Body of pancreas (tissue), 4 donors: ENCODE measurements at regions not wholly inside any gene's neighbourhood (a gene's known extent, or its start where the extent isn't known, plus 50 kb on each side); places are given as distances from the start of the nearest gene placed in this dataset.
A peak's percentile ranks its signal among the peaks of the same experiment; 100 is the strongest.

Experiments
- ATAC-seq: fragments of 150-250 bp; one replicate; pipeline ENCODE4 v1.9.1; 2016
- DNase-seq, 4 donors: peaks; one replicate each; pipeline ENCODE4 v3.0.0-alpha.2; 2019
- H3K27ac ChIP-seq, 4 donors: fragments of 200-600 bp; sonication (generic); 1 replicate in 3 of 4; 2 replicates in 1 of 4; pipeline versions ENCODE4 v1.5.1 to v1.6.1; 2016 to 2019; ENCODE audit warnings: mild to moderate bottlenecking in 1 of 4, mixed read lengths in 1 of 4, moderate library complexity in 1 of 4
- H3K27me3 ChIP-seq, 2 donors: fragments of 200-600 bp; sonication (generic); one replicate each; pipeline ENCODE4 v1.6.0; 2016; ENCODE audit warnings: mild to moderate bottlenecking in 1 of 2
- H3K36me3 ChIP-seq, 2 donors: fragments of 200-600 bp; sonication (generic); replicated peaks in 1 of 2; 2 replicates each; pipeline ENCODE4 v1.5.1; 2016; ENCODE audit warnings: low read depth in 2 of 2; ENCODE audit not compliant: insufficient read depth in 1 of 2
- H3K4me1 ChIP-seq: fragments of 200-600 bp; sonication (generic); one replicate; pipeline ENCODE4 v1.6.0; 2016
- H3K4me3 ChIP-seq, 2 donors: fragments of 200-600 bp; sonication (generic); 1 replicate in 1 of 2; 2 replicates in 1 of 2; pipeline ENCODE4 v1.5.1; 2016 to 2019
- H3K9me3 ChIP-seq, 3 donors: fragments of 200-600 bp; sonication (generic); 1 replicate in 2 of 3; 2 replicates in 1 of 3; pipeline ENCODE4 v1.5.1; 2016
- POLR2A ChIP-seq, 3 donors: fragments of 450-650 bp; IDR thresholded peaks; one replicate each; pipeline ENCODE4 v1.6.1; 2016; ENCODE audit warnings: antibody characterized with exemption in 3 of 3, mild to moderate bottlenecking in 2 of 3
- WGBS, 2 donors: methylation state at CpG; one replicate each; pipeline ENCODE4 v1.1.5; 2017; 5-methylcytosine and 5-hydroxymethylcytosine counted together
- intact Hi-C: fragments of 100-400 bp; cut with DNase I; formaldehyde crosslinking; loops from one replicate; pipeline ENCODE4 v1.15.1; 2023
- TF ChIP-seq, protein P1 (sequence below), 7 experiments: fragments of 450-650 bp in 4 of 7; fragments of 200-600 bp in 3 of 7; sonication (generic) in 3 of 7; IDR thresholded peaks; one replicate each; pipeline ENCODE4 v1.5.1; 2016 to 2019; ENCODE audit warnings: antibody characterized with exemption in 7 of 7

DNA sequence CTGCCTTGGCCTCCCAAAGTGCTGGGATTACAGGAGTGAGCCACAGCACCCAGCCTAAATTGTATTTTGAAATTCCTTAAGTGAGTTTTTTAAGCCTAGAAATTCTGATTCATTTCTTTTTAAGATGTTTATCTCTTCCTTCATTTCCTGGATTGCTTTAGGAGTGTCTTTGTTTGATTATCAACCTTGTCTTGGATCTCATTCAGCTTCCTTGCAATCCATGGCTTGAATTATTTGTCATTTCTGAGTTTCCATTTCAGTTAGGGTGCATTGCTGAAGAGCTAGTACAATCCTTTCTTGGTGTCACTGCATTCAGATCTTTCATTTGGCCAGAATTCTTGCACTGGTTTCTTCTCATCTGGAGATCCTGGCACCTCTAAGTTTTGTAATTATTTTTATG, 606.4 kb upstream of the ZNF804A start:
- Histone ChIP-seq H3K4me1 (peaks cover 16% of the 10 kb centered on the region), H3K27me3 (no peaks in the 10 kb centered on the region), H3K27ac (no peak overlapping the region), H3K9me3 (no peaks in the 10 kb centered on the region), H3K36me3 (no peaks in the 10 kb centered on the region), H3K4me3 (no peak overlapping the region)
- ATAC-seq (no peak), DNase-seq (no peak)
- TF ChIP-seq, protein P1, sequence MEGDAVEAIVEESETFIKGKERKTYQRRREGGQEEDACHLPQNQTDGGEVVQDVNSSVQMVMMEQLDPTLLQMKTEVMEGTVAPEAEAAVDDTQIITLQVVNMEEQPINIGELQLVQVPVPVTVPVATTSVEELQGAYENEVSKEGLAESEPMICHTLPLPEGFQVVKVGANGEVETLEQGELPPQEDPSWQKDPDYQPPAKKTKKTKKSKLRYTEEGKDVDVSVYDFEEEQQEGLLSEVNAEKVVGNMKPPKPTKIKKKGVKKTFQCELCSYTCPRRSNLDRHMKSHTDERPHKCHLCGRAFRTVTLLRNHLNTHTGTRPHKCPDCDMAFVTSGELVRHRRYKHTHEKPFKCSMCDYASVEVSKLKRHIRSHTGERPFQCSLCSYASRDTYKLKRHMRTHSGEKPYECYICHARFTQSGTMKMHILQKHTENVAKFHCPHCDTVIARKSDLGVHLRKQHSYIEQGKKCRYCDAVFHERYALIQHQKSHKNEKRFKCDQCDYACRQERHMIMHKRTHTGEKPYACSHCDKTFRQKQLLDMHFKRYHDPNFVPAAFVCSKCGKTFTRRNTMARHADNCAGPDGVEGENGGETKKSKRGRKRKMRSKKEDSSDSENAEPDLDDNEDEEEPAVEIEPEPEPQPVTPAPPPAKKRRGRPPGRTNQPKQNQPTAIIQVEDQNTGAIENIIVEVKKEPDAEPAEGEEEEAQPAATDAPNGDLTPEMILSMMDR (IDR thresholded peaks at IDR 0.05): no peak
- no peak for TF ChIP-seq POLR2A (IDR thresholded peaks at IDR 0.05)
- intact Hi-C loops: no loop called here

DNA sequence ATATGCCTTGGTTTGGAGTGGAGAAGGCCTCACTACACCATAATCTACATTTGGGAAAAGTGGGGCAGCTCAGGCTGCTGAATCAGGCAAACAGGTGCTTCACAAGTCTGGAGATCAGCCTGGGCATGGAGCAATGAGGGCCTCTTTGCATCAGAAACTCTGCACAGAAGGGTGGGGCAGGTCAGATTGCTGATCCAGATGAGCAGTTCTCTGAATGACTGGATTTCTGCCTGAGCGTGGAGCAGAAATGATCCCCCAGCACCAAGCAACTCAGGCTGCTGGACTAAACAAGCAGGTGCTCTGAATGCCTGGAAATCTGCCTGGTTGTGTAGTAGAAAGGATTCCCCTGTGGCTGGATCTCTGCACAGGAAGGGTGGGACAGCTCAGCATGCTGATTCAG, 605.3 kb upstream of the ZNF804A start:
- 93% methylated on average over 1 of the region's 1 CpG; no CpG with 5 or more reads in 1 of the 2 donors for WGBS, 2 donors
- intact Hi-C loops: no loop called here
- no peak for DNase-seq
- Histone ChIP-seq H3K4me1 (peaks cover 27% of the 10 kb centered on the region), H3K27ac (no peak overlapping the region), H3K27me3 (no peaks in the 10 kb centered on the region), H3K4me3 (no peak overlapping the region), H3K9me3 (no peaks in the 10 kb centered on the region), H3K36me3 (no peaks in the 10 kb centered on the region)
- TF ChIP-seq, protein P1 (IDR thresholded peaks at IDR 0.05): no peak
- no peak for TF ChIP-seq POLR2A (IDR thresholded peaks at IDR 0.05)
- no peak for ATAC-seq

DNA sequence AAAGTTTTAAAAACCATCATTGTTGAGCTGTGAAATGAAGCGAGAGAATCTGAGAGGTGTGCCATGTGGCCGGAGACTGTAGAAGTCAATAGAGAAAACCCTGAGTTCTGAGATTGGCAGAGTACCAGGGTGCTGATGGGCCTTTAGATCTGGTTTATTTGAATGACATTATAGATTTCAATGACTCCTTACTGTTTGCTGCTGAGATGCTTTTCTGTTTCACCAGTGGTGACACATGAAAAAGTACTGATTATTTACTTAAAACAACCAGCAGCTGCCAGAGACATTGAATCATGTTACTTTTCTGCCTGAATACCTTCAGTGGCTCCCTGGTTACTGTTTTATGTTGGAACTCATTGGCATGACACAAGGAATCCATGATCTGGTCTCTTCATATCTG, 602.7 kb upstream of the ZNF804A start:
- TF ChIP-seq POLR2A (IDR thresholded peaks at IDR 0.05): no peak
- TF ChIP-seq, protein P1 (IDR thresholded peaks at IDR 0.05): no peak
- no peaks in the 10 kb centered on the region for H3K36me3 ChIP-seq
- H3K27me3 ChIP-seq: no peaks in the 10 kb centered on the region
- peaks cover 41% of the 10 kb centered on the region for H3K4me1 ChIP-seq
- no peak overlapping the region for H3K4me3 ChIP-seq
- peak overlapping the region in 3 of 4 donors; percentile 73 to 84 (median 82) for H3K27ac ChIP-seq
- intact Hi-C loops: no loop called here
- ATAC-seq: peak; percentile 63
- H3K9me3 ChIP-seq: no peaks in the 10 kb centered on the region
- WGBS, 2 donors: 33 to 34% methylated on average over 2 of the region's 2 CpGs
- DNase-seq: peak; percentile 60 to 70 (median 66)

DNA sequence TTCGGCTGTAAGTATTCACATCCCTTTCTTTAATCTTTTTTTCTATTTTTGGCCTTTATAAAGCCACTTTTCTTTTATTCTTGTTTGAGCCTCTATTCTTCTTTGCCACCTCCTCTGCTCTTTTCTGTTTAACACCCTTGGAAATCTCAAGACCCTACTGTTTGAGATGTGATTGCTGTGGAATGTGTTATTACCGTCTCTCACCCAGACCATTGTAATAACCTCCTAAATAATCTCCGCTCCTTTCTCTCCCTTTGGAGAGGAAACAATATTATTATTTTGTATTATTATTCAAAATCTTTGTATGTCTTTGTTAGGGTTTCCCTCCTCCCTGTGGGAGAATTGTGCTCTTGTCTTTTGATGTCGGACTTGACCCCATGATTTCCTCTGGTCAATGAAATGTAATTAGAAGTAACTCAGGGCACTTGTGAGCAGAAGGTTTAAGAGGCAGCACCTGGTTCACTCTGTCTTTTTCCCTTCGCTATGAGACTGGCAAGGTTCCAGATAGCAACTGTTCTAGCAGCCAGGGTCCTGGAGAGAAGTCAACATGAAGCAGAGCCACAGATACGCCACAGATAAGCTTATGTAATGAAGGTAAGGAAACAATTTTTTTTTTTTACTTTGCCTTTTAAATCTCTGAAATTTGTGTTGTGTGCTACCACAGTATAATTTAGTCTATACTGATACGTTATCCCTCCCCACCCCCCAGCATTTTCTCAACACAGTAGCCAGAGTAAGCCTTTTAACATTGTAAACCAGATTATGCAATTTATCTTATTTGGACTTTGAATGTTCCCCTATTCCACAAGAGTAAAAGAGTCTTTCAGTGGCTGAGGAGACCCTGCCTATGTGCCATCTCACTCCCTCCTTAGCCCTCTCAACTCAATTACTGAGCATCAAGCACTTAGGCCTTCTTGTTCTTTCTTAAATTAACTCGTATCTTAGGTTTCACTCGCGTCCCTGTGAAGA, 601.2 kb upstream of the ZNF804A start:
- no peak for TF ChIP-seq POLR2A (IDR thresholded peaks at IDR 0.05)
- TF ChIP-seq, protein P1 (IDR thresholded peaks at IDR 0.05): no peak
- Histone ChIP-seq H3K27me3 (no peaks in the 10 kb centered on the region), H3K9me3 (no peaks in the 10 kb centered on the region), H3K4me3 (no peak overlapping the region), H3K4me1 (peaks cover 41% of the 10 kb centered on the region), H3K36me3 (no peaks in the 10 kb centered on the region), H3K27ac (peak overlapping the region; percentile 46 to 84 (median 78))
- ATAC-seq (peak; percentile 87), DNase-seq (peak; percentile 81 to 92 (median 86))
- WGBS, 2 donors: 31 to 39% methylated on average over 10 of the region's 10 CpGs
- intact Hi-C loops: no loop called here
